Endothelial cell of umbilical vein (primary cell): ENCODE measurements at regions not wholly inside any gene's neighbourhood (a gene's known extent, or its start where the extent isn't known, plus 50 kb on each side); places are given as distances from the start of the nearest gene placed in this dataset.

Experiments used
- BruUV-seq: library from RNA; stranded (reverse); fragments of 400-500 nt; replicated peaks from 2 replicates; lab custom pipeline; 2021; lab: Mats Ljungman, UMichigan
- CTCF ChIA-PET: fragments of 300-600, 350-600 bp; sonication (Branson Sonifier 250); formaldehyde crosslinking; loops from one replicate; lab custom pipeline; 2021; ENCODE audit warnings: antibody characterized with exemption, inconsistent platforms; lab: Charles Lee
- POLR2A ChIA-PET: fragments of 300-600, 350-600 bp; sonication (Branson Sonifier 250); formaldehyde crosslinking; loops from one replicate; lab custom pipeline; 2021; ENCODE audit warnings: antibody characterized with exemption, inconsistent platforms; lab: Charles Lee
- DNase-seq: peaks from one replicate; pipeline ENCODE4 v3.0.0-alpha.2; 2011; ENCODE audit warnings: low read depth, low spot score
- FAIRE-seq: peaks from 2 replicates; lab custom pipeline; 2011; peaks lifted over from hg19 to GRCh38; lab: Jason Lieb, UNC
- H2AFZ ChIP-seq: 2 replicates; pipeline ENCODE4 v1.6.0; 2012; ENCODE audit warnings: low read depth, low read length, control low read depth, inconsistent platforms
- H3K27ac ChIP-seq: 2 replicates; pipeline ENCODE4 v1.5.1; 2011; ENCODE audit warnings: low read depth, mild to moderate bottlenecking, control low read depth, low read length, moderate library complexity; ENCODE audit not compliant: insufficient read depth
- H3K27me3 ChIP-seq, 2 experiments: 2 replicates each; pipeline versions ENCODE4 v1.6.0 to v1.6.1; 2011; ENCODE audit warnings: low read length in 2 of 2, mixed read lengths in 1 of 2; ENCODE audit not compliant: control insufficient read depth in 2 of 2, insufficient read depth in 2 of 2
- H3K36me3 ChIP-seq, 2 experiments: 2 replicates in 1 of 2; 3 replicates in 1 of 2; pipeline ENCODE4 v1.5.1; 2011; ENCODE audit warnings: low read length in 2 of 2, mild to moderate bottlenecking in 1 of 2, moderate library complexity in 1 of 2; ENCODE audit not compliant: control insufficient read depth in 2 of 2, insufficient read depth in 2 of 2; ENCODE audit errors: extremely low read depth in 1 of 2
- H3K4me1 ChIP-seq: 3 replicates; pipeline ENCODE4 v1.5.1; 2011; ENCODE audit warnings: mild to moderate bottlenecking, low read length; ENCODE audit not compliant: control insufficient read depth, insufficient read depth; ENCODE audit errors: extremely low read depth
- H3K4me2 ChIP-seq: 2 replicates; pipeline ENCODE4 v1.6.1; 2011; ENCODE audit warnings: low read length, control low read depth, mixed read lengths; ENCODE audit not compliant: insufficient read depth
- H3K4me3 ChIP-seq, 3 experiments: fragments of 200-600 bp in 1 of 3; sonication (generic), shearing (Covaris generic) in 1 of 3; replicated peaks in 1 of 3; 2 replicates each; pipeline ENCODE4 v1.5.1; 2011 to 2016; ENCODE audit warnings: control low read depth in 3 of 3, low read length in 3 of 3, mild to moderate bottlenecking in 2 of 3, inconsistent platforms in 1 of 3, low read depth in 1 of 3, moderate library complexity in 1 of 3; ENCODE audit not compliant: insufficient read depth in 1 of 3
- H3K79me2 ChIP-seq: 2 replicates; pipeline ENCODE4 v1.6.0; 2012; ENCODE audit warnings: low read length, inconsistent platforms; ENCODE audit not compliant: control insufficient read depth, insufficient read depth
- H3K9ac ChIP-seq: replicated peaks from 2 replicates; pipeline ENCODE3; 2011; ENCODE audit warnings: low read length, control low read depth; ENCODE audit not compliant: insufficient read depth; ENCODE audit errors: extremely low read depth
- H3K9me1 ChIP-seq: replicated peaks from 3 replicates; pipeline ENCODE4 v1.6.0; 2011; ENCODE audit warnings: mild to moderate bottlenecking, low read length; ENCODE audit not compliant: control insufficient read depth, insufficient read depth; ENCODE audit errors: extremely low read depth
- H3K9me3 ChIP-seq: replicated peaks from 2 replicates; pipeline ENCODE4 v1.5.1; 2012; ENCODE audit warnings: low read length, inconsistent platforms; ENCODE audit not compliant: control insufficient read depth, insufficient read depth
- H4K20me1 ChIP-seq: replicated peaks from 2 replicates; pipeline ENCODE3; 2011; ENCODE audit warnings: mild to moderate bottlenecking, low read length; ENCODE audit not compliant: control insufficient read depth, insufficient read depth; ENCODE audit errors: extremely low read depth
- CTCF ChIP-seq, 2 donors: IDR thresholded peaks; 1 replicate in 1 of 2; 2 replicates in 1 of 2; pipeline ENCODE4 v1.5.1; 2011; ENCODE audit warnings: low read length in 2 of 2, mild to moderate bottlenecking in 2 of 2, moderate library complexity in 2 of 2, control low read depth in 1 of 2, inconsistent platforms in 1 of 2, low read depth in 1 of 2; ENCODE audit not compliant: insufficient read depth in 1 of 2; ENCODE audit errors: extremely low read depth in 1 of 2
- EZH2 ChIP-seq: IDR thresholded peaks from 2 replicates; pipeline ENCODE4 v1.6.1; 2012; ENCODE audit warnings: borderline replicate concordance, low read depth, mild to moderate bottlenecking, moderate library complexity, low read length, inconsistent platforms; ENCODE audit not compliant: severe bottlenecking
- FOS ChIP-seq: IDR thresholded peaks from 2 replicates; pipeline ENCODE4 v1.6.1; 2011; ENCODE audit warnings: mild to moderate bottlenecking, low read length, moderate library complexity, borderline replicate concordance; ENCODE audit not compliant: insufficient read depth
- GATA2 ChIP-seq: IDR thresholded peaks from 2 replicates; pipeline ENCODE4 v1.7.0; 2011; ENCODE audit warnings: low read depth, mild to moderate bottlenecking, moderate library complexity, mixed read lengths, low read length; ENCODE audit not compliant: insufficient read length, insufficient read depth
- JUN ChIP-seq: IDR thresholded peaks from 2 replicates; pipeline ENCODE4 v1.6.1; 2011; ENCODE audit warnings: borderline replicate concordance, low read depth; ENCODE audit not compliant: insufficient read length, insufficient read depth
- MAX ChIP-seq: IDR thresholded peaks from 2 replicates; pipeline ENCODE4 v1.6.1; 2011; ENCODE audit not compliant: insufficient read depth, insufficient read length
- MYC ChIP-seq: IDR thresholded peaks from one replicate; pipeline ENCODE4 v1.6.1; 2011; ENCODE audit warnings: mild to moderate bottlenecking, low read depth, low read length
- POLR2A ChIP-seq: IDR thresholded peaks from 2 replicates; pipeline ENCODE4 v1.6.1; 2012; ENCODE audit warnings: low read depth, mild to moderate bottlenecking, control low read depth, low read length
- POLR2AphosphoS5 ChIP-seq: IDR thresholded peaks from 2 replicates; pipeline ENCODE4 v1.6.1; 2012; ENCODE audit warnings: low read depth, mild to moderate bottlenecking, control low read depth, low read length, moderate library complexity; ENCODE audit not compliant: insufficient read depth
- dilution Hi-C: fragments of 300-500 bp; cut with MboI; formaldehyde crosslinking; loops from one replicate; pipeline ENCODE4 v1.15.0; 2019; ENCODE audit warnings: low sequenced_read_pairs; ENCODE audit not compliant: extremely low pct_ligation_motif_present
- intact Hi-C: fragments of 100-400 bp; cut with micrococcal nuclease; formaldehyde crosslinking; loops from one replicate; pipeline ENCODE4 v1.10.0; 2022

- ChIA-PET CTCF (no interaction called here), POLR2A (no interaction called here)
- Histone ChIP-seq H3K4me3 (no peak overlapping the region), H3K27me3 (no peaks in the 10 kb centered on the region), H2AFZ (no peak overlapping the region), H3K36me3 (no peaks in the 10 kb centered on the region), H3K4me1 (no peaks in the 10 kb centered on the region), H3K4me2 (no peak overlapping the region), H3K79me2 (no peaks in the 10 kb centered on the region), H4K20me1 (no peaks in the 10 kb centered on the region), H3K27ac (no peak overlapping the region), H3K9me1 (no peaks in the 10 kb centered on the region), H3K9me3 (peaks cover 3% of the 10 kb centered on the region), H3K9ac (no peak overlapping the region)
- intact Hi-C loops: no loop called here
- dilution Hi-C loops: no loop called here
- no peak for FAIRE-seq
- DNase-seq: no peak
- no peak for TF ChIP-seq GATA2
- TF ChIP-seq POLR2A: no peak
- TF ChIP-seq MAX: no peak
- no peak for TF ChIP-seq FOS
- no peak for TF ChIP-seq CTCF (IDR thresholded peaks at IDR 0.05; ENCODE audit: extremely low read depth in 1 of 2, insufficient read depth in 1 of 2, low read depth in 1 of 2, low read length in 2 of 2)
- TF ChIP-seq MYC: no peak
- no peak for TF ChIP-seq JUN
- no peak for TF ChIP-seq EZH2
- TF ChIP-seq POLR2AphosphoS5: no peak
- no TSS peak for BruUV-seq
Observed at GRCh38 chr7:51666266-51666665, 349.7 kb upstream of the COBL start.
